HCT116 (cell line): ENCODE measurements at regions not wholly inside any gene's neighbourhood (a gene's known extent, or its start where the extent isn't known, plus 50 kb on each side); places are given as distances from the start of the nearest gene placed in this dataset.

Source experiments
- ATAC-seq: fragments of 200-7000 bp; cut with Tn5 transposase; 2 replicates; pipeline ENCODE4 v1.9.1; 2020; ENCODE audit warnings: mild to moderate bottlenecking, moderate library complexity
- BruUV-seq: library from RNA; stranded (reverse); fragments of 400-500 nt; replicated peaks from 2 replicates; lab custom pipeline; 2021; lab: Mats Ljungman, UMichigan
- CTCF ChIA-PET: fragments of 300-600 bp; sonication (Branson Sonifier 250); formaldehyde crosslinking; loops from one replicate; lab custom pipeline; 2021; ENCODE audit warnings: antibody characterized with exemption; lab: Charles Lee
- POLR2A ChIA-PET: fragments of 300-600, 350-600 bp; sonication (Branson Sonifier 250); formaldehyde crosslinking; loops from one replicate; lab custom pipeline; 2021; ENCODE audit warnings: antibody characterized with exemption; lab: Charles Lee
- RAD21 ChIA-PET, 2 experiments: fragments of 300-600 bp; sonication (Branson Sonifier 250); formaldehyde crosslinking; loops; one replicate each; lab custom pipeline; 2023; ENCODE audit warnings: low total read pairs in 2 of 2; ENCODE audit not compliant: uncharacterized antibody in 2 of 2, unreplicated experiment in 2 of 2, low non-redundant PET in 1 of 2; lab: Charles Lee
- DNase-seq: peaks from one replicate; pipeline ENCODE4 v3.0.0-alpha.2; 2010; ENCODE audit warnings: low read depth, low spot score
- H2AFZ ChIP-seq: fragments of 200-600 bp; shearing (Covaris generic), sonication (generic); 2 replicates; pipeline ENCODE4 v1.6.1; 2017; ENCODE audit warnings: low read depth, mixed run types, mixed read lengths, antibody characterized with exemption, low read length; ENCODE audit not compliant: poor library complexity, severe bottlenecking
- H3K27ac ChIP-seq: 2 replicates; pipeline ENCODE4 v1.5.1; 2012; ENCODE audit warnings: low read depth, low read length
- H3K27me3 ChIP-seq: fragments of 200-600 bp; sonication (generic); 2 replicates; pipeline ENCODE4 v1.6.1; 2016; ENCODE audit warnings: mixed run types, low read length, mixed read lengths; ENCODE audit not compliant: insufficient read depth
- H3K36me3 ChIP-seq, 2 experiments: fragments of 200-500 bp in 1 of 2; fragments of 200-600 bp in 1 of 2; sonication (Bioruptor generic) in 1 of 2; sonication (generic) in 1 of 2; 2 replicates each; pipeline versions ENCODE4 v1.5.1 to v1.6.1; 2014 to 2016; ENCODE audit warnings: low read length in 2 of 2, inconsistent platforms in 1 of 2, mixed read lengths in 1 of 2, mixed run types in 1 of 2; ENCODE audit not compliant: insufficient read depth in 2 of 2, control insufficient read depth in 1 of 2
- H3K4me1 ChIP-seq, 2 experiments: fragments of 200-600 bp in 1 of 2; sonication (generic) in 1 of 2; 2 replicates each; pipeline versions ENCODE4 v1.5.1 to v1.6.1; 2012 to 2017; ENCODE audit warnings: low read length in 2 of 2, inconsistent platforms in 1 of 2, mild to moderate bottlenecking in 1 of 2, mixed read lengths in 1 of 2, mixed run types in 1 of 2, moderate library complexity in 1 of 2; ENCODE audit not compliant: insufficient read depth in 2 of 2, control insufficient read depth in 1 of 2
- H3K4me2 ChIP-seq: fragments of 200-600 bp; sonication (generic); 2 replicates; pipeline ENCODE4 v1.6.1; 2017; ENCODE audit warnings: mixed run types, low read length, mixed read lengths
- H3K4me3 ChIP-seq, 2 experiments: fragments of 200-600 bp in 1 of 2; sonication (generic) in 1 of 2; replicated peaks in 1 of 2; 2 replicates each; pipeline ENCODE4 v1.5.1; 2011 to 2016; ENCODE audit warnings: low read length in 2 of 2, control low read depth in 1 of 2, low read depth in 1 of 2, mild to moderate bottlenecking in 1 of 2, mixed read lengths in 1 of 2, mixed run types in 1 of 2
- H3K79me2 ChIP-seq: fragments of 200-600 bp; sonication (generic); 2 replicates; pipeline ENCODE4 v1.6.1; 2017; ENCODE audit warnings: mild to moderate bottlenecking, mixed run types, low read length, moderate library complexity, mixed read lengths; ENCODE audit not compliant: insufficient read depth
- H3K9ac ChIP-seq: fragments of 200-600 bp; sonication (generic); 2 replicates; pipeline ENCODE4 v1.6.1; 2016; ENCODE audit warnings: low read length, mixed read lengths
- H3K9me2 ChIP-seq: fragments of 200-600 bp; sonication (generic), shearing (Covaris generic); 2 replicates; pipeline ENCODE4 v1.6.1; 2017; ENCODE audit warnings: mixed run types, mild to moderate bottlenecking, moderate library complexity; ENCODE audit not compliant: insufficient read depth
- H3K9me3 ChIP-seq, 2 experiments: fragments of 200-500 bp in 1 of 2; fragments of 200-600 bp in 1 of 2; sonication (Bioruptor generic) in 1 of 2; sonication (generic) in 1 of 2; 2 replicates each; pipeline ENCODE4 v1.6.1; 2014 to 2017; ENCODE audit warnings: low read length in 2 of 2, mixed read lengths in 2 of 2, inconsistent platforms in 1 of 2, low read depth in 1 of 2, mild to moderate bottlenecking in 1 of 2, mixed run types in 1 of 2, moderate library complexity in 1 of 2; ENCODE audit not compliant: control insufficient read depth in 1 of 2, insufficient read depth in 1 of 2
- H4K20me1 ChIP-seq: fragments of 200-600 bp; sonication (generic), shearing (Covaris generic); 2 replicates; pipeline ENCODE4 v1.6.1; 2017; ENCODE audit warnings: mixed run types, mild to moderate bottlenecking, moderate library complexity; ENCODE audit not compliant: insufficient read depth
- CEBPB ChIP-seq: IDR thresholded peaks from 2 replicates; pipeline ENCODE4 v1.6.1; 2012; ENCODE audit warnings: low read depth
- EGR1 ChIP-seq: IDR thresholded peaks from 2 replicates; pipeline ENCODE4 v1.6.1; 2012; ENCODE audit warnings: low read depth
- EZH2 ChIP-seq: fragments of 200-600 bp; sonication (generic); IDR thresholded peaks from 2 replicates; pipeline ENCODE4 v1.6.1; 2017; ENCODE audit warnings: antibody characterized with exemption, mixed run types
- EZH2phosphoT487 ChIP-seq: fragments of 200-600 bp; IDR thresholded peaks from 2 replicates; pipeline ENCODE4 v1.6.1; 2018; ENCODE audit warnings: antibody characterized with exemption, borderline replicate concordance
- POLR2A ChIP-seq: IDR thresholded peaks from 2 replicates; pipeline ENCODE4 v1.7.0; 2011; ENCODE audit warnings: borderline replicate concordance; ENCODE audit not compliant: insufficient read depth, insufficient read length; ENCODE audit errors: extremely low read depth
- RAD21 ChIP-seq: IDR thresholded peaks from 2 replicates; pipeline ENCODE4 v1.6.1; 2012; ENCODE audit warnings: low read depth, mild to moderate bottlenecking
- SIN3A ChIP-seq: IDR thresholded peaks from 2 replicates; pipeline ENCODE4 v1.6.1; 2012; ENCODE audit warnings: low read depth
- SRF ChIP-seq: IDR thresholded peaks from 2 replicates; pipeline ENCODE4 v1.6.1; 2012; ENCODE audit warnings: low read depth
- ZFX ChIP-seq: fragments of 450-650 bp; IDR thresholded peaks from 2 replicates; pipeline ENCODE4 v1.6.1; 2017
- ZNF274 ChIP-seq: fragments of 200-500 bp; sonication (Bioruptor generic); IDR thresholded peaks from 2 replicates; pipeline ENCODE4 v1.6.1; 2014; ENCODE audit warnings: mild to moderate bottlenecking, low read depth, low read length, inconsistent platforms
- intact Hi-C: fragments of 100-400 bp; cut with micrococcal nuclease; formaldehyde crosslinking; loops from 2 replicates; pipeline ENCODE4 v1.10.0; 2022
- TF ChIP-seq, protein P1 (sequence below): IDR thresholded peaks from 2 replicates; pipeline ENCODE4 v1.6.1; 2012
- TF ChIP-seq, protein P2 (sequence below): IDR thresholded peaks from 2 replicates; pipeline ENCODE4 v1.6.1; 2012
- TF ChIP-seq, protein P3 (sequence below): IDR thresholded peaks from 2 replicates; pipeline ENCODE4 v1.6.1; 2012; ENCODE audit warnings: low read depth
- TF ChIP-seq, protein P4 (sequence below): IDR thresholded peaks from 2 replicates; pipeline ENCODE4 v1.6.1; 2011; ENCODE audit warnings: mild to moderate bottlenecking, low read length, moderate library complexity; ENCODE audit not compliant: insufficient replicate concordance; ENCODE audit errors: extremely low read depth
- TF ChIP-seq, protein P5 (sequence below), 3 experiments: fragments of 200-600 bp in 1 of 3; sonication (generic) in 1 of 3; IDR thresholded peaks in 2 of 3; conservative IDR thresholded peaks in 1 of 3; 2 replicates each; pipeline ENCODE4 v1.5.1; 2012 to 2017; ENCODE audit warnings: low read depth in 2 of 3, low read length in 2 of 3, antibody characterized with exemption in 1 of 3, borderline replicate concordance in 1 of 3, control low read depth in 1 of 3, mild to moderate bottlenecking in 1 of 3, mixed read lengths in 1 of 3, mixed run types in 1 of 3, moderate library complexity in 1 of 3; ENCODE audit not compliant: insufficient read depth in 1 of 3

DNA sequence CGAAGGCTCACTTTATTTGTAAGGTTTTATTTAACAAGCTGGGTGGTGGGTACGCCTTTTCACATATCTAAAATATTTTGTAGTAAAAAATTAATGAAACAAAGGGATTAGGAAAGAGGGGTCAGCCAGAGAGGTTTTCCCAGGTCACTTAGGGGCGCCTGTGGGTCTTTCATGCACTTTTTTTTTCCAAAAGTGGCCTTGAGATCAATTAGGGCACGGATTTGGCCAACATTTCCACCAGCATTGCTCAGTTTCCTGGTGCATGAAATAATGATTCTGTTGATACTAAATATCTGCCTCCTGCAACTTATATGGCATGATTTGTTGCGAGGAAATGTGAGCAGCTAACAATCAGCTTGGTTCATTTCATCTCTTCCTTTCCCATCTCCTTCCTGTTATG is 67.6 kb upstream of the ZCCHC2 start:
- H3K4me2 ChIP-seq, result no peak overlapping the region
- ChIA-PET CTCF (interaction anchor here (1.2 kb wide), 1 partner anchor 29 kb away, joined by 4 read pairs; no protein-coding TSS in a partner anchor), POLR2A (interaction anchor here (1.8 kb wide), 1 partner anchor 68 kb away, joined by 3 read pairs; the partner anchor contains the start of gene ZCCHC2), RAD21 (no interaction called here)
- H3K4me3 ChIP-seq, result no peak overlapping the region
- H3K36me3 ChIP-seq, result no peaks in the 10 kb centered on the region
- H2AFZ ChIP-seq, result no peak overlapping the region
- no peak for TF ChIP-seq EZH2phosphoT487
- TF ChIP-seq ZFX, result no peak
- no peak for TF ChIP-seq RAD21
- TF ChIP-seq EGR1, result no peak
- no peak for TF ChIP-seq POLR2A
- TF ChIP-seq, protein P1, sequence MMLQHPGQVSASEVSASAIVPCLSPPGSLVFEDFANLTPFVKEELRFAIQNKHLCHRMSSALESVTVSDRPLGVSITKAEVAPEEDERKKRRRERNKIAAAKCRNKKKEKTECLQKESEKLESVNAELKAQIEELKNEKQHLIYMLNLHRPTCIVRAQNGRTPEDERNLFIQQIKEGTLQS, result no peak
- no peak for TF ChIP-seq SRF
- TF ChIP-seq EZH2, result no peak
- TF ChIP-seq SIN3A, result no peak
- no peak for TF ChIP-seq ZNF274
- TF ChIP-seq, protein P2, sequence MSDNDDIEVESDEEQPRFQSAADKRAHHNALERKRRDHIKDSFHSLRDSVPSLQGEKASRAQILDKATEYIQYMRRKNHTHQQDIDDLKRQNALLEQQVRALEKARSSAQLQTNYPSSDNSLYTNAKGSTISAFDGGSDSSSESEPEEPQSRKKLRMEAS, result no peak
- TF ChIP-seq, protein P3, sequence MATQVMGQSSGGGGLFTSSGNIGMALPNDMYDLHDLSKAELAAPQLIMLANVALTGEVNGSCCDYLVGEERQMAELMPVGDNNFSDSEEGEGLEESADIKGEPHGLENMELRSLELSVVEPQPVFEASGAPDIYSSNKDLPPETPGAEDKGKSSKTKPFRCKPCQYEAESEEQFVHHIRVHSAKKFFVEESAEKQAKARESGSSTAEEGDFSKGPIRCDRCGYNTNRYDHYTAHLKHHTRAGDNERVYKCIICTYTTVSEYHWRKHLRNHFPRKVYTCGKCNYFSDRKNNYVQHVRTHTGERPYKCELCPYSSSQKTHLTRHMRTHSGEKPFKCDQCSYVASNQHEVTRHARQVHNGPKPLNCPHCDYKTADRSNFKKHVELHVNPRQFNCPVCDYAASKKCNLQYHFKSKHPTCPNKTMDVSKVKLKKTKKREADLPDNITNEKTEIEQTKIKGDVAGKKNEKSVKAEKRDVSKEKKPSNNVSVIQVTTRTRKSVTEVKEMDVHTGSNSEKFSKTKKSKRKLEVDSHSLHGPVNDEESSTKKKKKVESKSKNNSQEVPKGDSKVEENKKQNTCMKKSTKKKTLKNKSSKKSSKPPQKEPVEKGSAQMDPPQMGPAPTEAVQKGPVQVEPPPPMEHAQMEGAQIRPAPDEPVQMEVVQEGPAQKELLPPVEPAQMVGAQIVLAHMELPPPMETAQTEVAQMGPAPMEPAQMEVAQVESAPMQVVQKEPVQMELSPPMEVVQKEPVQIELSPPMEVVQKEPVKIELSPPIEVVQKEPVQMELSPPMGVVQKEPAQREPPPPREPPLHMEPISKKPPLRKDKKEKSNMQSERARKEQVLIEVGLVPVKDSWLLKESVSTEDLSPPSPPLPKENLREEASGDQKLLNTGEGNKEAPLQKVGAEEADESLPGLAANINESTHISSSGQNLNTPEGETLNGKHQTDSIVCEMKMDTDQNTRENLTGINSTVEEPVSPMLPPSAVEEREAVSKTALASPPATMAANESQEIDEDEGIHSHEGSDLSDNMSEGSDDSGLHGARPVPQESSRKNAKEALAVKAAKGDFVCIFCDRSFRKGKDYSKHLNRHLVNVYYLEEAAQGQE, result no peak
- no peak for TF ChIP-seq CEBPB
- TF ChIP-seq, protein P4, sequence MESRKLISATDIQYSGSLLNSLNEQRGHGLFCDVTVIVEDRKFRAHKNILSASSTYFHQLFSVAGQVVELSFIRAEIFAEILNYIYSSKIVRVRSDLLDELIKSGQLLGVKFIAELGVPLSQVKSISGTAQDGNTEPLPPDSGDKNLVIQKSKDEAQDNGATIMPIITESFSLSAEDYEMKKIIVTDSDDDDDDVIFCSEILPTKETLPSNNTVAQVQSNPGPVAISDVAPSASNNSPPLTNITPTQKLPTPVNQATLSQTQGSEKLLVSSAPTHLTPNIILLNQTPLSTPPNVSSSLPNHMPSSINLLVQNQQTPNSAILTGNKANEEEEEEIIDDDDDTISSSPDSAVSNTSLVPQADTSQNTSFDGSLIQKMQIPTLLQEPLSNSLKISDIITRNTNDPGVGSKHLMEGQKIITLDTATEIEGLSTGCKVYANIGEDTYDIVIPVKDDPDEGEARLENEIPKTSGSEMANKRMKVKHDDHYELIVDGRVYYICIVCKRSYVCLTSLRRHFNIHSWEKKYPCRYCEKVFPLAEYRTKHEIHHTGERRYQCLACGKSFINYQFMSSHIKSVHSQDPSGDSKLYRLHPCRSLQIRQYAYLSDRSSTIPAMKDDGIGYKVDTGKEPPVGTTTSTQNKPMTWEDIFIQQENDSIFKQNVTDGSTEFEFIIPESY, result no peak
- TF ChIP-seq, protein P5, sequence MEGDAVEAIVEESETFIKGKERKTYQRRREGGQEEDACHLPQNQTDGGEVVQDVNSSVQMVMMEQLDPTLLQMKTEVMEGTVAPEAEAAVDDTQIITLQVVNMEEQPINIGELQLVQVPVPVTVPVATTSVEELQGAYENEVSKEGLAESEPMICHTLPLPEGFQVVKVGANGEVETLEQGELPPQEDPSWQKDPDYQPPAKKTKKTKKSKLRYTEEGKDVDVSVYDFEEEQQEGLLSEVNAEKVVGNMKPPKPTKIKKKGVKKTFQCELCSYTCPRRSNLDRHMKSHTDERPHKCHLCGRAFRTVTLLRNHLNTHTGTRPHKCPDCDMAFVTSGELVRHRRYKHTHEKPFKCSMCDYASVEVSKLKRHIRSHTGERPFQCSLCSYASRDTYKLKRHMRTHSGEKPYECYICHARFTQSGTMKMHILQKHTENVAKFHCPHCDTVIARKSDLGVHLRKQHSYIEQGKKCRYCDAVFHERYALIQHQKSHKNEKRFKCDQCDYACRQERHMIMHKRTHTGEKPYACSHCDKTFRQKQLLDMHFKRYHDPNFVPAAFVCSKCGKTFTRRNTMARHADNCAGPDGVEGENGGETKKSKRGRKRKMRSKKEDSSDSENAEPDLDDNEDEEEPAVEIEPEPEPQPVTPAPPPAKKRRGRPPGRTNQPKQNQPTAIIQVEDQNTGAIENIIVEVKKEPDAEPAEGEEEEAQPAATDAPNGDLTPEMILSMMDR (IDR thresholded peaks at IDR 0.05 in 2 of 3, conservative IDR thresholded peaks at IDR 0.05 in 1 of 3; ENCODE audit: borderline replicate concordance in 1 of 3, insufficient read depth in 1 of 3, low read depth in 2 of 3, low read length in 2 of 3), result no peak
- no peaks in the 10 kb centered on the region for H3K79me2 ChIP-seq
- no peak for ATAC-seq
- DNase-seq, result no peak
- no peaks in the 10 kb centered on the region for H3K27me3 ChIP-seq
- H3K4me1 ChIP-seq, result peaks cover 25 to 39% of the 10 kb centered on the region in 2 experiments
- H3K27ac ChIP-seq, result no peak overlapping the region
- intact Hi-C loops, result no loop called here
- no TSS peak for BruUV-seq
- H4K20me1 ChIP-seq, result no peaks in the 10 kb centered on the region
- no peak overlapping the region for H3K9ac ChIP-seq
- no peaks in the 10 kb centered on the region for H3K9me3 ChIP-seq
- H3K9me2 ChIP-seq, result no peaks in the 10 kb centered on the region
